ENCODE measurements at regions not wholly inside any gene's neighbourhood (a gene's known extent, or its start where the extent isn't known, plus 50 kb on each side); places are given as distances from the start of the nearest gene placed in this dataset.
A peak's percentile ranks its signal among the peaks of the same experiment; 100 is the strongest.

GRCh38 chr5:113804943-113805342, 291.4 kb downstream of the YTHDC2 start:
- Histone ChIP-seq H3K4me1 (ENCODE audit: control insufficient read depth in 1 of 2, insufficient read depth in 2 of 2, low read length in 2 of 2) (peaks cover 0 to 4% of the 10 kb centered on the region in 2 experiments), H3K79me1 (ENCODE audit: low read length) (no peaks in the 10 kb centered on the region), H2BK5ac (ENCODE audit: low read depth, low read length, poor library complexity) (no peak overlapping the region), H3K9me3 (ENCODE audit: insufficient read depth, low read depth, low read length) (no peaks in the 10 kb centered on the region), H3K23ac (ENCODE audit: low read length) (no peak overlapping the region), H3K27me3 (ENCODE audit: insufficient read depth, low read length) (no peaks in the 10 kb centered on the region), H2AK5ac (ENCODE audit: low read length) (no peak overlapping the region), H3K4me2 (ENCODE audit: low read length) (no peak overlapping the region), H2BK120ac (ENCODE audit: insufficient read depth, low read length, poor library complexity) (no peak overlapping the region), H3K4me3 (ENCODE audit: low read depth, low read length) (no peak overlapping the region), H3K36me3 (ENCODE audit: control insufficient read depth in 1 of 2, insufficient read depth in 2 of 2, low read length in 2 of 2) (no peaks in the 10 kb centered on the region), H3K9ac (ENCODE audit: low read length) (no peak overlapping the region), H4K91ac (ENCODE audit: low read depth, low read length) (no peak overlapping the region), H4K12ac (ENCODE audit: low read depth, low read length) (no peak overlapping the region), H2BK12ac (ENCODE audit: low read length) (no peak overlapping the region), H3K79me2 (ENCODE audit: control insufficient read depth, insufficient read depth, low read length, poor library complexity) (no peaks in the 10 kb centered on the region), H3K14ac (ENCODE audit: low read length) (no peak overlapping the region), H4K8ac (ENCODE audit: low read depth, low read length) (no peak overlapping the region), H3K18ac (ENCODE audit: low read length) (no peak overlapping the region), H3K27ac (ENCODE audit: low read depth, low read length) (no peak overlapping the region), H2AFZ (ENCODE audit: insufficient read depth, low read length, poor library complexity) (no peak overlapping the region), H3K4ac (ENCODE audit: low read depth, low read length) (no peak overlapping the region)
- no CpG with 5 or more reads among the region's 6 CpGs for WGBS (ENCODE audit: extremely low coverage, insufficient coverage, insufficient read length)
- DNase-seq: no peak

GRCh38 chr5:113806250-113806649, 292.8 kb downstream of the YTHDC2 start:
- H4K8ac ChIP-seq (ENCODE audit: low read depth, low read length): no peak overlapping the region
- no peak overlapping the region for H2AK5ac ChIP-seq (ENCODE audit: low read length)
- no CpG with 5 or more reads among the region's 3 CpGs for WGBS (ENCODE audit: extremely low coverage, insufficient coverage, insufficient read length)
- no peak overlapping the region for H3K14ac ChIP-seq (ENCODE audit: low read length)
- H3K36me3 ChIP-seq (ENCODE audit: control insufficient read depth in 1 of 2, insufficient read depth in 2 of 2, low read length in 2 of 2): no peaks in the 10 kb centered on the region
- H3K27me3 ChIP-seq (ENCODE audit: insufficient read depth, low read length): no peaks in the 10 kb centered on the region
- no peak overlapping the region for H2AFZ ChIP-seq (ENCODE audit: insufficient read depth, low read length, poor library complexity)
- no peak overlapping the region for H3K4ac ChIP-seq (ENCODE audit: low read depth, low read length)
- no peak overlapping the region for H4K12ac ChIP-seq (ENCODE audit: low read depth, low read length)
- H2BK120ac ChIP-seq (ENCODE audit: insufficient read depth, low read length, poor library complexity): no peak overlapping the region
- H3K9me3 ChIP-seq (ENCODE audit: insufficient read depth, low read depth, low read length): no peaks in the 10 kb centered on the region
- DNase-seq: peak; percentile 37 to 65
- H3K79me1 ChIP-seq (ENCODE audit: low read length): no peaks in the 10 kb centered on the region
- peaks cover 0 to 4% of the 10 kb centered on the region in 2 experiments for H3K4me1 ChIP-seq (ENCODE audit: control insufficient read depth in 1 of 2, insufficient read depth in 2 of 2, low read length in 2 of 2)
- H3K27ac ChIP-seq (ENCODE audit: low read depth, low read length): no peak overlapping the region
- H2BK12ac ChIP-seq (ENCODE audit: low read length): no peak overlapping the region
- H3K9ac ChIP-seq (ENCODE audit: low read length): no peak overlapping the region
- H3K4me2 ChIP-seq (ENCODE audit: low read length): no peak overlapping the region
- no peak overlapping the region for H3K4me3 ChIP-seq (ENCODE audit: low read depth, low read length)
- H3K79me2 ChIP-seq (ENCODE audit: control insufficient read depth, insufficient read depth, low read length, poor library complexity): no peaks in the 10 kb centered on the region
- no peak overlapping the region for H4K91ac ChIP-seq (ENCODE audit: low read depth, low read length)
- no peak overlapping the region for H3K18ac ChIP-seq (ENCODE audit: low read length)
- H3K23ac ChIP-seq (ENCODE audit: low read length): no peak overlapping the region
- H2BK5ac ChIP-seq (ENCODE audit: low read depth, low read length, poor library complexity): no peak overlapping the region

GRCh38 chr5:113806904-113807303, 293.4 kb downstream of the YTHDC2 start:
- WGBS (ENCODE audit: extremely low coverage, insufficient coverage, insufficient read length): no CpG with 5 or more reads among the region's 3 CpGs
- Histone ChIP-seq H2BK120ac (ENCODE audit: insufficient read depth, low read length, poor library complexity) (no peak overlapping the region), H4K12ac (ENCODE audit: low read depth, low read length) (no peak overlapping the region), H2BK5ac (ENCODE audit: low read depth, low read length, poor library complexity) (no peak overlapping the region), H3K27ac (ENCODE audit: low read depth, low read length) (no peak overlapping the region), H4K8ac (ENCODE audit: low read depth, low read length) (no peak overlapping the region), H3K4me2 (ENCODE audit: low read length) (no peak overlapping the region), H3K4ac (ENCODE audit: low read depth, low read length) (no peak overlapping the region), H3K27me3 (ENCODE audit: insufficient read depth, low read length) (no peaks in the 10 kb centered on the region), H3K4me1 (ENCODE audit: control insufficient read depth in 1 of 2, insufficient read depth in 2 of 2, low read length in 2 of 2) (peaks cover 0 to 4% of the 10 kb centered on the region in 2 experiments), H4K91ac (ENCODE audit: low read depth, low read length) (no peak overlapping the region), H3K9me3 (ENCODE audit: insufficient read depth, low read depth, low read length) (no peaks in the 10 kb centered on the region), H2AK5ac (ENCODE audit: low read length) (no peak overlapping the region), H3K79me2 (ENCODE audit: control insufficient read depth, insufficient read depth, low read length, poor library complexity) (no peaks in the 10 kb centered on the region), H3K79me1 (ENCODE audit: low read length) (no peaks in the 10 kb centered on the region), H3K36me3 (ENCODE audit: control insufficient read depth in 1 of 2, insufficient read depth in 2 of 2, low read length in 2 of 2) (no peaks in the 10 kb centered on the region), H3K23ac (ENCODE audit: low read length) (no peak overlapping the region), H3K14ac (ENCODE audit: low read length) (no peak overlapping the region), H3K18ac (ENCODE audit: low read length) (no peak overlapping the region), H2BK12ac (ENCODE audit: low read length) (peak overlapping the region; percentile 13), H3K9ac (ENCODE audit: low read length) (no peak overlapping the region), H2AFZ (ENCODE audit: insufficient read depth, low read length, poor library complexity) (no peak overlapping the region), H3K4me3 (ENCODE audit: low read depth, low read length) (no peak overlapping the region)
- peak in 1 of 2 donors; percentile 4 for DNase-seq

GRCh38 chr5:113807427-113807991, 294.0 kb downstream of the YTHDC2 start:
- Histone ChIP-seq H2BK5ac (ENCODE audit: low read depth, low read length, poor library complexity) (no peak overlapping the region), H3K9ac (ENCODE audit: low read length) (no peak overlapping the region), H3K14ac (ENCODE audit: low read length) (no peak overlapping the region), H3K18ac (ENCODE audit: low read length) (no peak overlapping the region), H2AK5ac (ENCODE audit: low read length) (no peak overlapping the region), H3K79me2 (ENCODE audit: control insufficient read depth, insufficient read depth, low read length, poor library complexity) (no peaks in the 10 kb centered on the region), H3K79me1 (ENCODE audit: low read length) (no peaks in the 10 kb centered on the region), H4K12ac (ENCODE audit: low read depth, low read length) (no peak overlapping the region), H4K91ac (ENCODE audit: low read depth, low read length) (no peak overlapping the region), H2BK12ac (ENCODE audit: low read length) (no peak overlapping the region), H3K23ac (ENCODE audit: low read length) (no peak overlapping the region), H3K4ac (ENCODE audit: low read depth, low read length) (no peak overlapping the region), H3K4me1 (ENCODE audit: control insufficient read depth in 1 of 2, insufficient read depth in 2 of 2, low read length in 2 of 2) (peaks cover 0 to 4% of the 10 kb centered on the region in 2 experiments), H2BK120ac (ENCODE audit: insufficient read depth, low read length, poor library complexity) (no peak overlapping the region), H3K27me3 (ENCODE audit: insufficient read depth, low read length) (no peaks in the 10 kb centered on the region), H3K4me2 (ENCODE audit: low read length) (no peak overlapping the region), H3K27ac (ENCODE audit: low read depth, low read length) (no peak overlapping the region), H4K8ac (ENCODE audit: low read depth, low read length) (no peak overlapping the region), H2AFZ (ENCODE audit: insufficient read depth, low read length, poor library complexity) (no peak overlapping the region), H3K9me3 (ENCODE audit: insufficient read depth, low read depth, low read length) (no peaks in the 10 kb centered on the region), H3K4me3 (ENCODE audit: low read depth, low read length) (no peak overlapping the region), H3K36me3 (ENCODE audit: control insufficient read depth in 1 of 2, insufficient read depth in 2 of 2, low read length in 2 of 2) (no peaks in the 10 kb centered on the region)
- no peak for DNase-seq
- no CpG with 5 or more reads among the region's 7 CpGs for whole genome bisulfite sequencing (ENCODE audit: extremely low coverage, insufficient coverage, insufficient read length)

All from trophoblast cell (in vitro differentiated cells and primary cell).